ENCODE measurements at regions not wholly inside any gene's neighbourhood (a gene's known extent, or its start where the extent isn't known, plus 50 kb on each side); places are given as distances from the start of the nearest gene placed in this dataset.

DNA sequence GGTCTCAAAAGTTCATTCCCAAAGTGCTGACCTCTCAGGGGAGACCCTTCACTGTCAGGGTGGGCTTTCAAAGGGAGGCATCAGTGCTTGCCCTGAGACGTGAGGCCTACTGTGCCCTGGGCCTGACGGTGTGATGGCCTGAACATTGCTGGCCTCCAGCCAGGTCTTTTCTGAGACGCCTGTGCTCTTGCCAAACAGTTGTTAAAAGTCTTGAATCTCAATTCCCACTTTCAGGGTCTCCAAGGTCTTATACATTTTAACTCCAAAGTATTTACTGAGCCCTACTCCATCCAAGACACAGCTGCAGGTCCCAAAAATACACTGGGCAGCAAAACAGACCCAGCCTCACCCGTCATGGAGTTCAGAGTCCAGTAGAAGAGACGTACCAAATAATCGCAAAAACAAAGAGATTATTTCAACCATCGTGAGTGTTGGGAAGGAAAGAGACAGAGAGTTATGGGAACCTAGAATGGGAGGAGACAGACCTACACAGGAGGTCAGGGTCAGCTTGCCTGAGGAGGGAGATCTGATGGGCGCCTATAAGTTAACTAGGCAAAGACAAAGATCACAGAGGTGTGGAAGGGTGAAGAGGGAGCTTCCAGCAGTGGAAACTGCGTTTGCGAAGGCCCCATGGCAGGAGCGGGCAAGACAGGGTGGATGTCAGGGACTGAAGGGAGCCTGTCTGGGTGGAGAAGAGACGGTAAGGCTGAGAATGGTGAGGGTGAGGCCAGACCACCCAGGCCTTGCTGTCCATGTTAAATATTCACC lies 446.3 kb downstream of the PREX1 start (continued):
- TF ChIP-seq ATF1 (CRISPR knock-in tag; IDR thresholded peaks at IDR 0.05) = peak; percentile 41; the same call in 1 of the 2 replicates
- TF ChIP-seq ZNF713 (CRISPR knock-in tag; IDR thresholded peaks at IDR 0.05) = no peak
- no peak for TF ChIP-seq SRSF4 (IDR thresholded peaks at IDR 0.05; ENCODE audit: low read depth, low read length, poor library complexity, severe bottlenecking)
- TF ChIP-seq ZBTB21 (CRISPR knock-in tag; IDR thresholded peaks at IDR 0.05) = no peak
- peak; percentile 89 for TF ChIP-seq ZFX (CRISPR knock-in tag; IDR thresholded peaks at IDR 0.05; ENCODE audit: low read depth)
- 0 out of 2 replicates have a peak, but pooled peaks have one; percentile 35 for TF ChIP-seq ZNF430 (CRISPR knock-in tag; IDR thresholded peaks at IDR 0.05)
- peak; percentile 39; the same call in 1 of the 2 replicates for TF ChIP-seq BORCS8-MEF2B (CRISPR knock-in tag; IDR thresholded peaks at IDR 0.05)
- no peak for TF ChIP-seq ZNF234 (CRISPR knock-in tag; conservative IDR thresholded peaks at IDR 0.05)
- TF ChIP-seq CSRNP2 (CRISPR knock-in tag; conservative IDR thresholded peaks at IDR 0.05; ENCODE audit: low read depth) = no peak
- TF ChIP-seq ZNF543 (CRISPR knock-in tag; IDR thresholded peaks at IDR 0.05) = 0 out of 2 replicates have a peak, but pooled peaks have one; percentile 63
- no peak for TF ChIP-seq ZSCAN30 (CRISPR knock-in tag; IDR thresholded peaks at IDR 0.05)
- no peak for TF ChIP-seq ZNF737 (CRISPR knock-in tag; IDR thresholded peaks at IDR 0.05; ENCODE audit: borderline replicate concordance)
- TF ChIP-seq SUZ12 (IDR thresholded peaks at IDR 0.05; ENCODE audit: low read depth, low read length) = no peak
- TF ChIP-seq THYN1 (CRISPR knock-in tag; IDR thresholded peaks at IDR 0.05; ENCODE audit: borderline replicate concordance, low read depth) = no peak
- TF ChIP-seq RORA (CRISPR knock-in tag; IDR thresholded peaks at IDR 0.05) = no peak
- TF ChIP-seq ZNF501 (CRISPR knock-in tag; IDR thresholded peaks at IDR 0.05) = 0 out of 2 replicates have a peak, but pooled peaks have one; percentile 12
- TF ChIP-seq ADNP (CRISPR knock-in tag; IDR thresholded peaks at IDR 0.05) = no peak
- no peak for TF ChIP-seq SRF (IDR thresholded peaks at IDR 0.05; ENCODE audit: low read depth, low read length)
- no peak for TF ChIP-seq ZNF12 (CRISPR knock-in tag; IDR thresholded peaks at IDR 0.05)
- TF ChIP-seq NFKBIZ (CRISPR knock-in tag; IDR thresholded peaks at IDR 0.05) = no peak
- no peak for TF ChIP-seq FOXO1 (CRISPR knock-in tag; IDR thresholded peaks at IDR 0.05)
- TF ChIP-seq ZNF772 (CRISPR knock-in tag; IDR thresholded peaks at IDR 0.05) = 0 out of 2 replicates have a peak, but pooled peaks have one; percentile 56
- peak; percentile 53 for TF ChIP-seq XRCC5 (optimal IDR thresholded peaks at IDR 0.05; ENCODE audit: low read length)
- TF ChIP-seq, protein P1, sequence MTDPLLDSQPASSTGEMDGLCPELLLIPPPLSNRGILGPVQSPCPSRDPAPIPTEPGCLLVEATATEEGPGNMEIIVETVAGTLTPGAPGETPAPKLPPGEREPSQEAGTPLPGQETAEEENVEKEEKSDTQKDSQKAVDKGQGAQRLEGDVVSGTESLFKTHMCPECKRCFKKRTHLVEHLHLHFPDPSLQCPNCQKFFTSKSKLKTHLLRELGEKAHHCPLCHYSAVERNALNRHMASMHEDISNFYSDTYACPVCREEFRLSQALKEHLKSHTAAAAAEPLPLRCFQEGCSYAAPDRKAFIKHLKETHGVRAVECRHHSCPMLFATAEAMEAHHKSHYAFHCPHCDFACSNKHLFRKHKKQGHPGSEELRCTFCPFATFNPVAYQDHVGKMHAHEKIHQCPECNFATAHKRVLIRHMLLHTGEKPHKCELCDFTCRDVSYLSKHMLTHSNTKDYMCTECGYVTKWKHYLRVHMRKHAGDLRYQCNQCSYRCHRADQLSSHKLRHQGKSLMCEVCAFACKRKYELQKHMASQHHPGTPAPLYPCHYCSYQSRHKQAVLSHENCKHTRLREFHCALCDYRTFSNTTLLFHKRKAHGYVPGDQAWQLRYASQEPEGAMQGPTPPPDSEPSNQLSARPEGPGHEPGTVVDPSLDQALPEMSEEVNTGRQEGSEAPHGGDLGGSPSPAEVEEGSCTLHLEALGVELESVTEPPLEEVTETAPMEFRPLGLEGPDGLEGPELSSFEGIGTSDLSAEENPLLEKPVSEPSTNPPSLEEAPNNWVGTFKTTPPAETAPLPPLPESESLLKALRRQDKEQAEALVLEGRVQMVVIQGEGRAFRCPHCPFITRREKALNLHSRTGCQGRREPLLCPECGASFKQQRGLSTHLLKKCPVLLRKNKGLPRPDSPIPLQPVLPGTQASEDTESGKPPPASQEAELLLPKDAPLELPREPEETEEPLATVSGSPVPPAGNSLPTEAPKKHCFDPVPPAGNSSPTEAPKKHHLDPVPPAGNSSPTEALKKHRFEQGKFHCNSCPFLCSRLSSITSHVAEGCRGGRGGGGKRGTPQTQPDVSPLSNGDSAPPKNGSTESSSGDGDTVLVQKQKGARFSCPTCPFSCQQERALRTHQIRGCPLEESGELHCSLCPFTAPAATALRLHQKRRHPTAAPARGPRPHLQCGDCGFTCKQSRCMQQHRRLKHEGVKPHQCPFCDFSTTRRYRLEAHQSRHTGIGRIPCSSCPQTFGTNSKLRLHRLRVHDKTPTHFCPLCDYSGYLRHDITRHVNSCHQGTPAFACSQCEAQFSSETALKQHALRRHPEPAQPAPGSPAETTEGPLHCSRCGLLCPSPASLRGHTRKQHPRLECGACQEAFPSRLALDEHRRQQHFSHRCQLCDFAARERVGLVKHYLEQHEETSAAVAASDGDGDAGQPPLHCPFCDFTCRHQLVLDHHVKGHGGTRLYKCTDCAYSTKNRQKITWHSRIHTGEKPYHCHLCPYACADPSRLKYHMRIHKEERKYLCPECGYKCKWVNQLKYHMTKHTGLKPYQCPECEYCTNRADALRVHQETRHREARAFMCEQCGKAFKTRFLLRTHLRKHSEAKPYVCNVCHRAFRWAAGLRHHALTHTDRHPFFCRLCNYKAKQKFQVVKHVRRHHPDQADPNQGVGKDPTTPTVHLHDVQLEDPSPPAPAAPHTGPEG (CRISPR knock-in tag; IDR thresholded peaks at IDR 0.05) = 0 out of 2 replicates have a peak, but pooled peaks have one; percentile 38
